NT2/D1 (cell line): ENCODE measurements at regions not wholly inside any gene's neighbourhood (a gene's known extent, or its start where the extent isn't known, plus 50 kb on each side); places are given as distances from the start of the nearest gene placed in this dataset.

Experiments used
- SUZ12 ChIP-seq: IDR thresholded peaks from 2 replicates; pipeline ENCODE4 v1.6.1; 2011; ENCODE audit not compliant: insufficient read length, insufficient read depth; ENCODE audit errors: extremely low read depth
- YY1 ChIP-seq: IDR thresholded peaks from 2 replicates; pipeline ENCODE4 v1.6.1; 2011; ENCODE audit not compliant: insufficient read length, insufficient read depth
- ZNF274 ChIP-seq: IDR thresholded peaks from 2 replicates; pipeline ENCODE4 v1.6.1; 2011; ENCODE audit warnings: mild to moderate bottlenecking, low read depth, low read length

- TF ChIP-seq ZNF274: no peak
- TF ChIP-seq YY1: no peak
- no peak for TF ChIP-seq SUZ12
Observed at GRCh38 chr1:215393476-215393875, 173.6 kb upstream of the KCTD3 start.
